K562 (cell line): ENCODE measurements at regions not wholly inside any gene's neighbourhood (a gene's known extent, or its start where the extent isn't known, plus 50 kb on each side); places are given as distances from the start of the nearest gene placed in this dataset.
A peak's percentile ranks its signal among the peaks of the same experiment; 100 is the strongest.

ENCODE experiments used
- ATAC-seq: fragments of 200-7000 bp; cut with Tn5 transposase; 3 replicates; pipeline ENCODE4 v1.9.1; 2020; ENCODE audit warnings: moderate library complexity
- BruUV-seq: library from RNA; stranded (reverse); fragments of 400-500 nt; replicated peaks from 2 replicates; lab custom pipeline; 2021; lab: Mats Ljungman, UMichigan
- CTCF ChIA-PET: fragments of 300-600 bp; formaldehyde crosslinking; extraction: SDS; loops from one replicate; lab custom pipeline; 2021; ENCODE audit warnings: low intra/inter-chr PET ratio; lab: Yijun Ruan, JAX
- POLR2A ChIA-PET: fragments of 300-600, 350-650 bp; sonication (Branson Sonifier 250); formaldehyde crosslinking; extraction: SDS; loops from one replicate; lab custom pipeline; 2021; ENCODE audit warnings: antibody characterized with exemption, inconsistent platforms; lab: Yijun Ruan, JAX
- DNase-seq, 4 experiments: peaks; one replicate each; pipeline versions ENCODE4 v3.0.0 to v3.0.0-alpha.2; 2011 to 2018; ENCODE audit warnings: low spot score in 3 of 4, mixed read lengths in 3 of 4; ENCODE audit errors: extremely low read depth in 1 of 4
- FAIRE-seq: peaks from 2 replicates; lab custom pipeline; 2011; peaks lifted over from hg19 to GRCh38; lab: Jason Lieb, UNC
- H2AFZ ChIP-seq: 2 replicates; pipeline ENCODE4 v1.6.0; 2011; ENCODE audit warnings: low read depth, low read length, control low read depth, inconsistent platforms
- H3K27ac ChIP-seq: fragments of 200-600 bp; 3 replicates; pipeline ENCODE4 v1.8.0; 2011; ENCODE audit warnings: low read depth, mild to moderate bottlenecking, control low read depth, inconsistent platforms, low read length, moderate library complexity, mixed read lengths; ENCODE audit errors: extremely low read depth
- H3K27me3 ChIP-seq, 2 experiments: fragments of 300-600 bp in 1 of 2; 2 replicates in 1 of 2; 3 replicates in 1 of 2; pipeline versions ENCODE4 v1.6.0 to v1.8.0; 2011; ENCODE audit warnings: inconsistent platforms in 2 of 2, low read length in 2 of 2, mild to moderate bottlenecking in 1 of 2, mixed read lengths in 1 of 2, moderate library complexity in 1 of 2; ENCODE audit not compliant: control insufficient read depth in 2 of 2, insufficient read depth in 2 of 2
- H3K36me3 ChIP-seq: fragments of 300-600 bp; 3 replicates; pipeline ENCODE4 v1.8.0; 2011; ENCODE audit warnings: mild to moderate bottlenecking, low read length, inconsistent platforms; ENCODE audit not compliant: control insufficient read depth, insufficient read depth
- H3K4me1 ChIP-seq, 2 experiments: fragments of 200-600 bp in 1 of 2; replicated peaks in 1 of 2; 2 replicates in 1 of 2; 3 replicates in 1 of 2; pipeline versions ENCODE4 v1.5.1 to v1.8.0; 2011; ENCODE audit warnings: inconsistent platforms in 2 of 2, low read length in 2 of 2, mild to moderate bottlenecking in 1 of 2, mixed read lengths in 1 of 2, moderate library complexity in 1 of 2; ENCODE audit not compliant: control insufficient read depth in 2 of 2, insufficient read depth in 2 of 2
- H3K4me2 ChIP-seq: 2 replicates; pipeline ENCODE4 v1.6.1; 2011; ENCODE audit warnings: low read length, control low read depth, inconsistent platforms, mixed read lengths; ENCODE audit not compliant: insufficient read depth
- H3K4me3 ChIP-seq: fragments of 200-600 bp; sonication (generic), shearing (Covaris generic); 2 replicates; pipeline ENCODE4 v1.5.1; 2016; ENCODE audit warnings: control low read depth, inconsistent platforms
- H3K79me2 ChIP-seq: fragments of 200-600 bp; 3 replicates; pipeline ENCODE4 v1.8.0; 2011; ENCODE audit warnings: low read length, inconsistent platforms; ENCODE audit not compliant: control insufficient read depth, insufficient read depth
- H3K9ac ChIP-seq, 2 experiments: 2 replicates each; pipeline versions ENCODE4 v1.6.0 to v1.6.1; 2011; ENCODE audit warnings: low read depth in 2 of 2, low read length in 2 of 2, control low read depth in 1 of 2, inconsistent platforms in 1 of 2, mild to moderate bottlenecking in 1 of 2, mixed read lengths in 1 of 2; ENCODE audit not compliant: insufficient read depth in 1 of 2
- H3K9me1 ChIP-seq: one replicate; pipeline ENCODE4 v1.6.0; 2011; ENCODE audit warnings: inconsistent platforms, mild to moderate bottlenecking, low read length, moderate library complexity; ENCODE audit not compliant: control insufficient read depth, insufficient read depth
- H3K9me3 ChIP-seq: replicated peaks from 2 replicates; pipeline ENCODE4 v1.5.1; 2011; ENCODE audit warnings: low read depth, low read length, inconsistent platforms; ENCODE audit not compliant: control insufficient read depth, insufficient read depth
- H4K20me1 ChIP-seq: replicated peaks from 2 replicates; pipeline ENCODE4 v1.6.1; 2011; ENCODE audit warnings: low read length, inconsistent platforms, mixed read lengths; ENCODE audit not compliant: control insufficient read depth, insufficient read depth
- RAD21 ChIP-seq, 2 experiments: fragments of 250-450 bp in 1 of 2; fragments of 450-650 bp in 1 of 2; sonication (Bioruptor Pico) in 1 of 2; formaldehyde crosslinking in 1 of 2; IDR thresholded peaks in 1 of 2; conservative IDR thresholded peaks in 1 of 2; 2 replicates each; pipeline versions ENCODE4 v1.4.0 to v1.8.0; 2020 to 2022; ENCODE audit warnings: mild to moderate bottlenecking in 2 of 2, moderate library complexity in 1 of 2
- SOX6 ChIP-seq: fragments of 450-650 bp; IDR thresholded peaks from 2 replicates; pipeline ENCODE4 v1.6.1; 2014; ENCODE audit warnings: mild to moderate bottlenecking
- WGBS: fragments of 100-300 bp; shearing (Covaris generic); methylation state at CpG from one replicate; pipeline ENCODE4 v1.1.6; 2016; ENCODE audit warnings: low coverage, mixed read lengths; ENCODE audit not compliant: insufficient coverage; ENCODE audit errors: missing lambda C conversion rate; 5-methylcytosine and 5-hydroxymethylcytosine counted together
- in situ Hi-C: fragments of 300-500 bp; cut with MboI; formaldehyde crosslinking; loops from 4 replicates; pipeline ENCODE4 v1.15.0; 2018; ENCODE audit warnings: inconsistent platforms, mixed read lengths
- intact Hi-C: fragments of 100-400 bp; cut with micrococcal nuclease; formaldehyde crosslinking; loops from 2 replicates; pipeline ENCODE4 v1.14.2; 2022
- TF ChIP-seq, protein P1 (sequence below), 2 experiments: fragments of 450-650 bp in 1 of 2; sonication (generic) in 1 of 2; formaldehyde crosslinking; conservative IDR thresholded peaks; 2 replicates each; pipeline versions ENCODE4 v1.4.0 to v1.8.1; 2020 to 2022; ENCODE audit warnings: mild to moderate bottlenecking in 1 of 2, missing genetic modification reagents in 1 of 2

DNA sequence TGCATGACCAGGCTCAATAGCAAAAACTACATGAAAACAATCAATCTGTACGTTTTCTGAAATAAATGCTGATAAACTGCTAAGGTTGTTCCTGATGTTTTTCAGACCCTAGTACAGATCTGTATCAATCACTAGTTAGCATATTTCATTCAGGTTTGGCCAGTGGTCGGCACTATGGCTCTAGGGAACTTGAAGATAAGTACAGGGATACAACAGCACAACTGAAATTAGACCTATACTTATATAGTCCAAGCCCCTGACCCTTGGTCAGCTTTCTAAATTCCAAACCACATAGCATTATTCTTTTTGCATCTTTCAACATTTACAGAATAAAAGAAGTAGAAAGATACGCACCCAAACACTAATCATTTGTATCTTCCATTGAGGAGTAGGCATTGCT is 142.7 kb downstream of the PLPPR4 start (continued):
- TF ChIP-seq RAD21 (CRISPR knock-in tag; conservative IDR thresholded peaks at IDR 0.05 in 1 of 2, IDR thresholded peaks at IDR 0.05 in 1 of 2): peak in 1 of 2 experiments; percentile 24; a peak in 1 of 4 replicates
- TF ChIP-seq, all 486 proteins: peak for 2

DNA sequence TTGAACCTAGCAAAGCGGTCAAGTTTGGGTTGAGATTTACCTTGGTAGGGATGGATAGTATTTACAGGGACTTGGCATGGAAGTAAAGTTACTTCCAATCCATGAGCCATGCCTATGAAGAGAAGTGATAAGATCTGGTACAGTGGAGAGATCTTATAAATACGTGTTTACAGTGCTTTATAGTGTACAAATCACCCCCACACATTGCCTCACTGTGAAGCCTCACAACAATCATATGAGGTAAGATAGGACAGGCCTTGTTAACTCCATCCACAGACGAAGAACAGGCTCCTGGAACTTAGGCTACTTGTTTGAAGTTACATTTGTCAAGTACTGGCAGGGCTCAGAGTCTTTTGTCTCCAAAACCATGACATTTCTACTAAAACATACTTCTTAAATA is 159.8 kb downstream of the PLPPR4 start:
- no peaks in the 10 kb centered on the region for H3K36me3 ChIP-seq
- no TSS peak for BruUV-seq
- FAIRE-seq: no peak
- no peaks in the 10 kb centered on the region for H3K79me2 ChIP-seq
- TF ChIP-seq SOX6: no peak
- TF ChIP-seq, protein P1, sequence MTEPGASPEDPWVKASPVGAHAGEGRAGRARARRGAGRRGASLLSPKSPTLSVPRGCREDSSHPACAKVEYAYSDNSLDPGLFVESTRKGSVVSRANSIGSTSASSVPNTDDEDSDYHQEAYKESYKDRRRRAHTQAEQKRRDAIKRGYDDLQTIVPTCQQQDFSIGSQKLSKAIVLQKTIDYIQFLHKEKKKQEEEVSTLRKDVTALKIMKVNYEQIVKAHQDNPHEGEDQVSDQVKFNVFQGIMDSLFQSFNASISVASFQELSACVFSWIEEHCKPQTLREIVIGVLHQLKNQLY (CRISPR knock-in tag; conservative IDR thresholded peaks at IDR 0.05): no peak
- TF ChIP-seq, all 486 proteins: peak for 0
- Histone ChIP-seq H3K4me1 (no peaks in the 10 kb centered on the region), H3K27ac (no peak overlapping the region), H3K4me3 (no peak overlapping the region), H3K9ac (no peak overlapping the region), H3K9me1 (no peaks in the 10 kb centered on the region), H3K9me3 (no peaks in the 10 kb centered on the region), H3K4me2 (no peak overlapping the region), H4K20me1 (no peaks in the 10 kb centered on the region), H3K27me3 (no peaks in the 10 kb centered on the region), H2AFZ (no peak overlapping the region)
- in situ Hi-C loops (no loop called here), intact Hi-C loops (no loop called here)
- 1% methylated on average over 3 of the region's 3 CpGs for WGBS
- ATAC-seq: no peak
- DNase-seq: no peak
- POLR2A ChIA-PET: no interaction called here
- CTCF ChIA-PET: no interaction called here
